Fibroblast of mammary gland (primary cell): ENCODE measurements at regions not wholly inside any gene's neighbourhood (a gene's known extent, or its start where the extent isn't known, plus 50 kb on each side); places are given as distances from the start of the nearest gene placed in this dataset.

Experiments used
- DNase-seq: peaks from one replicate; pipeline ENCODE4 v3.0.0-alpha.2; 2010; ENCODE audit warnings: low read depth
- H3K4me3 ChIP-seq: 2 replicates; pipeline ENCODE4 v1.5.1; 2011; ENCODE audit warnings: low read depth, mild to moderate bottlenecking, low read length, moderate library complexity; ENCODE audit not compliant: control insufficient read depth
- CTCF ChIP-seq: conservative IDR thresholded peaks from 2 replicates; pipeline ENCODE4 v1.5.1; 2011; ENCODE audit warnings: low read depth, low read length, inconsistent platforms; ENCODE audit not compliant: control insufficient read depth, insufficient read depth

GRCh38 chr1:214957330-214958137 is 125.0 kb upstream of the KCNK2 start:
- H3K4me3 ChIP-seq, result no peak overlapping the region
- DNase-seq, result peak; percentile 100
- no peak for TF ChIP-seq CTCF

- no peak overlapping the region for H3K4me3 ChIP-seq
- no peak for DNase-seq
- no peak for TF ChIP-seq CTCF
These were observed 124.1 kb upstream of the KCNK2 start for GRCh38 chr1:214958486-214958885.

- DNase-seq, result peak; percentile 44
- TF ChIP-seq CTCF, result no peak
- no peak overlapping the region for H3K4me3 ChIP-seq
These were observed 116.2 kb upstream of the KCNK2 start for GRCh38 chr1:214966346-214966745.

GRCh38 chr1:214967865-214968575 is 114.5 kb upstream of the KCNK2 start:
- H3K4me3 ChIP-seq, result no peak overlapping the region
- DNase-seq, result peak; percentile 59
- no peak for TF ChIP-seq CTCF

GRCh38 chr1:214970016-214970415 is 112.5 kb upstream of the KCNK2 start:
- no peak overlapping the region for H3K4me3 ChIP-seq
- DNase-seq, result peak; percentile 64
- TF ChIP-seq CTCF, result no peak

GRCh38 chr1:214971071-214971470 is 111.5 kb upstream of the KCNK2 start:
- TF ChIP-seq CTCF, result no peak
- no peak for DNase-seq
- no peak overlapping the region for H3K4me3 ChIP-seq
